Ovary (tissue), 7 donors: ENCODE measurements at regions not wholly inside any gene's neighbourhood (a gene's known extent, or its start where the extent isn't known, plus 50 kb on each side); places are given as distances from the start of the nearest gene placed in this dataset.

Experiments used
- DNase-seq, 5 donors: peaks; one replicate each; pipeline ENCODE4 v3.0.0-alpha.2; 2019 to 2020
- H3K27ac ChIP-seq, 2 donors: fragments of 200-600 bp; one replicate each; pipeline versions ENCODE4 v1.5.1 to v1.8.0; 2019 to 2022
- H3K27me3 ChIP-seq: fragments of 200-600 bp; one replicate; pipeline ENCODE4 v1.8.0; 2022
- H3K36me3 ChIP-seq: fragments of 200-600 bp; sonication (generic); one replicate; pipeline ENCODE4 v1.5.1; 2019
- H3K4me1 ChIP-seq: one replicate; pipeline ENCODE4 v1.8.1; 2013; ENCODE audit warnings: mild to moderate bottlenecking, moderate library complexity; ENCODE audit not compliant: insufficient read depth
- H3K4me3 ChIP-seq: fragments of 200-600 bp; sonication (generic); one replicate; pipeline ENCODE4 v1.5.1; 2017
- H3K9me3 ChIP-seq, 2 donors: fragments of 200-600 bp in 1 of 2; sonication (generic) in 1 of 2; one replicate each; pipeline versions ENCODE4 v1.5.1 to v1.8.1; 2013 to 2019; ENCODE audit warnings: mild to moderate bottlenecking in 1 of 2, moderate library complexity in 1 of 2
- CTCF ChIP-seq, 3 donors: fragments of 450-650 bp in 2 of 3; fragments of 200-600 bp in 1 of 3; IDR thresholded peaks; one replicate each; pipeline versions ENCODE4 v1.5.1 to v1.8.0; 2016 to 2022; ENCODE audit warnings: antibody characterized with exemption in 3 of 3, mild to moderate bottlenecking in 1 of 3
- EP300 ChIP-seq: sonication (generic); formaldehyde crosslinking; IDR thresholded peaks from one replicate; pipeline ENCODE4 v1.6.1; 2017; ENCODE audit warnings: antibody characterized with exemption
- POLR2A ChIP-seq: fragments of 450-650 bp; IDR thresholded peaks from one replicate; pipeline ENCODE4 v1.6.1; 2017; ENCODE audit warnings: antibody characterized with exemption, mild to moderate bottlenecking, moderate library complexity
- WGBS, 3 donors: extraction: QIAGEN DNeasy Blood & Tissue Kit in 1 of 3; methylation state at CpG; one replicate each; pipeline versions ENCODE4 v1.1.5 to v1.1.7; 2013 to 2017; 5-methylcytosine and 5-hydroxymethylcytosine counted together
- intact Hi-C, 4 donors: fragments of 100-400 bp; cut with DNase I; formaldehyde crosslinking; loops; one replicate each; pipeline versions ENCODE4 v1.11.0 to v1.15.1; 2022 to 2023
- donor health status: DM: no; HTN: no; CAD: no; lungs with moderate emphysema.
- donor health status: DM: no; HTN: no; CAD: no.
- donor health status: Bipolar disorder and iron deficiency.
- donor health status: DM: no; HTN: no; CAD: no.
- donor health status: DM: yes; HTN: yes; CAD: no.

- Histone ChIP-seq H3K36me3 (no peaks in the 10 kb centered on the region), H3K27me3 (peaks cover 5% of the 10 kb centered on the region), H3K4me3 (no peak overlapping the region), H3K4me1 (no peaks in the 10 kb centered on the region), H3K9me3 (no peaks in the 10 kb centered on the region), H3K27ac (no peak overlapping the region)
- 42 to 95% (median 77%) methylated on average over 2 of the region's 2 CpGs for WGBS, 3 donors
- TF ChIP-seq EP300 (no peak), CTCF (IDR thresholded peaks at IDR 0.05) (no peak), POLR2A (no peak)
- no peak for DNase-seq
- intact Hi-C loops: no loop called here
Observed at GRCh38 chr3:95476534-95476933, 1337.9 kb upstream of the EPHA6 start.

- H3K36me3 ChIP-seq: no peaks in the 10 kb centered on the region
- no peaks in the 10 kb centered on the region for H3K9me3 ChIP-seq
- no peaks in the 10 kb centered on the region for H3K27me3 ChIP-seq
- no peak for TF ChIP-seq CTCF (IDR thresholded peaks at IDR 0.05)
- no peak for TF ChIP-seq EP300
- TF ChIP-seq POLR2A: no peak
- intact Hi-C loops: no loop called here
- WGBS, 3 donors: 43 to 71% (median 64%) methylated on average over 1 of the region's 1 CpG
- no peak overlapping the region for H3K27ac ChIP-seq
- no peak for DNase-seq
- H3K4me1 ChIP-seq: no peaks in the 10 kb centered on the region
- no peak overlapping the region for H3K4me3 ChIP-seq
Observed at GRCh38 chr3:95506174-95506573, 1308.2 kb upstream of the EPHA6 start.

- WGBS, 3 donors: 95 to 100% (median 100%) methylated on average over 2 of the region's 2 CpGs
- intact Hi-C loops: no loop called here
- no peaks in the 10 kb centered on the region for H3K36me3 ChIP-seq
- no peaks in the 10 kb centered on the region for H3K27me3 ChIP-seq
- H3K9me3 ChIP-seq: no peaks in the 10 kb centered on the region
- H3K4me1 ChIP-seq: no peaks in the 10 kb centered on the region
- no peak overlapping the region for H3K4me3 ChIP-seq
- TF ChIP-seq POLR2A (no peak), EP300 (no peak), CTCF (IDR thresholded peaks at IDR 0.05) (no peak)
- no peak for DNase-seq
- no peak overlapping the region for H3K27ac ChIP-seq
Observed at GRCh38 chr3:95508124-95508523, 1306.3 kb upstream of the EPHA6 start.

- TF ChIP-seq EP300: no peak
- no peak for TF ChIP-seq CTCF (IDR thresholded peaks at IDR 0.05)
- no peak for TF ChIP-seq POLR2A
- Histone ChIP-seq H3K4me3 (no peak overlapping the region), H3K9me3 (no peaks in the 10 kb centered on the region), H3K27me3 (no peaks in the 10 kb centered on the region), H3K4me1 (no peaks in the 10 kb centered on the region), H3K27ac (no peak overlapping the region), H3K36me3 (no peaks in the 10 kb centered on the region)
- WGBS, 3 donors: 92 to 100% (median 97%) methylated on average over 1 of the region's 1 CpG
- intact Hi-C loops: no loop called here
- no peak for DNase-seq
Observed at GRCh38 chr3:95511828-95512227, 1302.6 kb upstream of the EPHA6 start.

- TF ChIP-seq EP300 (no peak), CTCF (IDR thresholded peaks at IDR 0.05) (no peak), POLR2A (no peak)
- intact Hi-C loops: no loop called here
- 91 to 94% (median 93%) methylated on average over 2 of the region's 2 CpGs for WGBS, 3 donors
- Histone ChIP-seq H3K4me1 (no peaks in the 10 kb centered on the region), H3K27me3 (no peaks in the 10 kb centered on the region), H3K9me3 (no peaks in the 10 kb centered on the region), H3K27ac (no peak overlapping the region), H3K36me3 (no peaks in the 10 kb centered on the region), H3K4me3 (no peak overlapping the region)
- no peak for DNase-seq
Observed at GRCh38 chr3:95514260-95514659, 1300.1 kb upstream of the EPHA6 start.
